ENCODE measurements at regions not wholly inside any gene's neighbourhood (a gene's known extent, or its start where the extent isn't known, plus 50 kb on each side); places are given as distances from the start of the nearest gene placed in this dataset.
"Not testable (repeated sequence)": the region's sequence is repeated elsewhere in the genome, so short reads cannot be mapped to it uniquely, and the experiment has no call there.

DNA sequence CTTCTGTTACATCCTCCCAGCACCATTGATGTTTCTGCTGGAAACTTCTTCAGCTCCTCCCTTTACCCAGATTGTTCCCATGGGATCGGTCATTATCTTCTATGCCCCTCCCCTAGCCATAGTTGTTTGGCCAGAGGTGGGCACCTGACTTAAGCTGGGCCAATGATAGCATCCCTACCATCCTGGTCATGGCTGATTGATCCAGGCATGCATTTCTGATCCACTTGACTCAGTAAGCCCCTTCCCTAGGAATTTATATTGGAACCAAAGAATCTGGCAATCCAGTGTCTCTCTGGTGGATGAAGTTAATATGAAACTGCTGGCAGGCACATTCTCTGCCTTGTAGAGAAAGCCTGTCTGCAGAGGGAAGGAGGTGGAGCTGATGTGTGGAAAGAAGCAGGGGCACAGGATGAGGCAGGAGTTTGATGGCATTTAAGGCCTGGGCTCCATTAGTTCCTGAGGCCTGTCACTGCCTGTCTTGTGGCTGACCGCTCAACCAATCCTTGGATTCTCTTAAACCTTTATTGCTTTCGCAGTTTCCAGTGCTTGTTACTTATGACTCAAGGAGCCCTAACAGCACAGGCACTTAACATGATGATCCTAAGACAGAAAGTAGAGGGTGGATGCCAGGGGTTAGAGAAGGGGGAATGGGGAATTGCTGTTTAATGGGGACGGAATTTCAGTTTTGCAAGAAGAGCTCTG lies 152.4 kb downstream of the ABCC12 start:
- DNase-seq, result no peak

DNA sequence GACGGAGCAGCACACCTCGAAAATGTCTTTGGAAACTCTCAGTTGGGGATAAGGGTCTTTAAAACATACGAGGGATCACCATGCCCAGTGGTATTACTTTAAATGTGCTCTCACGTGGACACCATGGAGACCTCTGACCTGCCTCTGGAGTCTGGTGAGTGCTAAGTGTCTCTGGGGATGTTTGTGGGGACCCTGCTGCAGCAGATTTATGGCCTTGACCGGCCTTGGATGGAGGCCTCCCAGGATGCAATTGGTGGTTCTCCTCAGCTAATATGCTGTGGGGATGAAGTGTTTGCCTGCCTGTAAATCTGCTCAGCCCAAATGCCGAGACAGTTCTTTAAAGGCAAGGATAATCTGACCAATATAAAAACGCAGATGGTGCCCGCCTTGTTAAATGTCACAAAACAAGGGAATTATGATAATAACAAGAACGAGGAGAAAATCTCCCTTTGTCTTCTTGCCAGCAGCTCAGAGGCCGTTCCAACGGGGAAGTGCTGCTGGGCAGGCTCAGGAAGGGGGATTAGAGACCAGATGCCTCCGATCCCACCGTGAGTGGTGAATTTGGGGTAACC lies 154.4 kb downstream of the ABCC12 start:
- DNase-seq, result no peak

DNA sequence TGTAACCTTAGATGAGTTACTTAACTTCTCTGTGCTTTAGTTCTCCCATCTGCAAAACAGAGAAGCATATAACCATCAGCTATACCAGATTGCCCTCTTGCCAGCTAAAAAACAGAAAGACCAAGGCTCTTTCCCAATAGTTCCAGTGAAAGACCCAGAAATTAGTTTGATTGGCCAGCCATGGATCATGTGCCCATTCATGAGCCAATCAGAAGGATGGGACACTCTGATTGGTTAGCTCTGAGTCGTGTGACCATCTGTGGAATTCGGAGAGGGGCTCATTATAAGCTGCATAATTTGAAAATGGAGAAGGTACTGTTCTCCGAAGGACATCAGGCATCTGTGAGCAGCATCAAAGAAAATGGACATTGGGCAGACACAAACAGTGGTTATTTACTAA lies 155.2 kb downstream of the ABCC12 start:
- DNase-seq, result no peak

DNA sequence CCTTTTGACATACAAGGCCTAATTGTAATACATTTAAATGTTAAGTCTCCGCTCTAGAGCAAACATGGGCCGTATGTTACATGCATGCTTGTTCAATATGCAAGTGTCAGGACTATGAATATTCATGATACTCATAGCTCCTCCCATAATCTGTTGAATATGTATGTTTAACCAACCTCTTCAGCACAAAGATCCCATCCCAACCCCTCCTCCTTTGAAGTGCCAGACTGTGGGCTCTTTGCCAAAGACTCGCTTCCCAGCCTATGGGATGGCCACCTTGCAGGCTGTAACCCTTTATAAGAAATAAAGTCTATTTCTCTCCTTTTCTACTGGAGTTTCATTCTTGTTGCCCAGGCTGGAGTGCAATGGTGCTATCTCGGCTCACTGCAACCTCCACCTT lies 156.2 kb downstream of the ABCC12 start:
- no peak for DNase-seq

DNA sequence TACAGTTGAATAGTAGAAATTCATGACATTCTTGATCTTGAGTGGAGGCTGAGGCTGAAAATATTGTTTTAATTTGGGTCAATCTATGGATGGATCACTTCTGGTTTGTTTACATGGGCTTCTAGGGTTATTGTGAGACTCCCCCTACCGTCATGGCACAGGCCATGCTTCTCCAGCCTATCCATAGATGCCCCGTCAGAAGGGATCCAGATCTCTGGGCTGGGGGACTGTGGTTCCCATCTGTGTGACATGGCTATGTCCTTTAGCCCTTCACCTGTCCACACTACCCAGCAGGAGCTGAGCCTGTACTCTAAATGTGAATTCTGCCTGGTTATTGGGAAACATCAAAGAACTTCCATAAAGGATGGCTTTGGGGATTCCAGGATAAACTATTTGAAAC lies 160.4 kb downstream of the ABCC12 start:
- DNase-seq, result no peak

DNA sequence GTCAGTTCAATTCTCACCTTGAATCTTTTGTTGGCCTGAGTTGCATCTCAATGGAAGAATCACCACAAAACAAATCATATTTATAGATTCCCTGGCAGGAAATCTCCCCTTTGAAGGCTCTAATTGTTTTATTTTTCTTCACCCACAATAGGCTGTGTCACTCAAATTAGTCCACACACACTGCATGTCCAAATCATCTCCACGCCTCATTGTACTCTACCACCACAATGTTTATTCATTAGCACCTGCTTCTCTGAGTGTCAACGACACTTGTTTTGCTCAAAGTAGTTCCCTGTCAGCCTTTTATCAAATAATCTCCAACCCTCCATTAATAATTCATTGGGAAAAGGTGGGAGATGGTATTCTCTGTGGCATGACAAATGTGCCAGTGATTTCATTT lies 164.3 kb downstream of the ABCC12 start:
- no peak for DNase-seq

DNA sequence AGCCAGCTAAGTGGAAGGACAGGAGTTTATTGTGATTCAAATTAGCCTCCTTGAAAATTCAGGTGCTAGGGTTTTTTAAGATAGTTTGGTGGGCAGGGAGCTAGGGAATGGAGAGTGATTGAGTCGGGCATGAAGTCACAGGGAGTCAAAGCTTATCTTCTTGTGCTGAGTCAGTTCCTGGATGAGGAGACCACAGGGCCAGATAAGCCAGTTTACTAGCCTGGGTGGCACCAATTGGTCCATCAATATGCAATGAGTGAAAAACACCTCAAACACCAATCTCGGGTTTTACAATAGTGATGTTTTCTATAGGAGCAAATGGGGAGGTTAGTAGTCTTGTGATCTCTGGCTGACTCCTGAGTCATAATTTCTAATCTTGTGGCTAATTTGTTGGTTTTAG lies 165.1 kb downstream of the ABCC12 start:
- no peak for DNase-seq

DNA sequence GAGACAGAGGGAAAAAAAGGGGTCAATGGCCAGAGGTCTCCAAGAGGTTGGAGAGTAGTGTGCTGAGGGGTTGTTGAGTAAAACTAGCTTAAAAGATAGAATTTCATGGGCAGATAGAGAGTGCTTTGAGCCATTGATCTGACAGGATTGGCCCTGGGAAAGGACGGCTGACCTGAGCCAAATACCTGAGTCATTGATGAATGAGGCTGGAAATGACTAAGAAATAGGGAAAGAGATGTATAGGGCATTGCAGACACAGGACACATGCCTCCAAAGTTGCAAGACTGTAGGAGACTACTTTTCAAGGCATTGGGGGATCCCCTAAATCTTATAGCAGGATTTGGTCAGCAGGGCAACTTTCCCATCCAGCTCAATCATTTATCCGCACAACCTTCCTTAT lies 168.7 kb downstream of the ABCC12 start:
- no peak for DNase-seq

DNA sequence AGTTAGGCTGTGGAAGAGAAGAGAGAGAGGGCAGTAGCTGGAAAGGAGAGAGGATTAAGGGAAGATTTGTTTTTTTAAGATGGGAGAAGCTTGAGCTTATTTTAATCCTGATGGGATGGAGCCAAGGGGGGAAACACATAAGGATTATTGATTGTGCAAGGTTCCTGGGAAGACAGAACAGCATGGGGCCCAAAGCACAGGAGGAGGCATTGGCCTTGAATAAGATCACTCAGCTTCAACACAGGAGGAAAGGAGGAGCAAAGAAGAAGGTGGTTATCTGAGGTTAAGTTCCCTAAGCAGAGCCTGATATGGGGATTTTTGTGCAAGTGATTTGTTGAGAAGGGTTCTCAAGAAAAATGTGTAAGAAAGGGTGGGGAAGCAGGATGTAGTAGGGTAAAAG lies 169.8 kb downstream of the ABCC12 start:
- DNase-seq, result no peak

DNA sequence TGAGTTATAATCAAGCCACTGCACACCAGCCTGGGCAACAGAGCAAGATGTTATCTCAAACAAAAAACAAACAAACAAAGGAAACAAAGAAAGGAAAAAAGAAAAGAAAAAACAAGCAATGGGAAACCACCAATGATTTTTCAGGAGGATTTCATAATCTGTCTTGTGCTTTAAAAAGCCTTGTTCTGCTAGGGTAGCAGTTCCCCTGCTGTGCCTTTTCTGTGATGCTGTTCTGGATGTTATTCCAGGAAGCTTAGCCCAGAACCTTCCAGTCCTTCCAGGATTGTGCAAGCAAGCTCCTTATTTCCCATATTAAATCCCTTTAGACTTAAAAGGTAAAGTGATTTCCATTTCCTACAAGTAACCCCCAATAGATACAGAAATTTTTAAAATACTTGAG lies 171.1 kb downstream of the ABCC12 start:
- no peak for DNase-seq

DNA sequence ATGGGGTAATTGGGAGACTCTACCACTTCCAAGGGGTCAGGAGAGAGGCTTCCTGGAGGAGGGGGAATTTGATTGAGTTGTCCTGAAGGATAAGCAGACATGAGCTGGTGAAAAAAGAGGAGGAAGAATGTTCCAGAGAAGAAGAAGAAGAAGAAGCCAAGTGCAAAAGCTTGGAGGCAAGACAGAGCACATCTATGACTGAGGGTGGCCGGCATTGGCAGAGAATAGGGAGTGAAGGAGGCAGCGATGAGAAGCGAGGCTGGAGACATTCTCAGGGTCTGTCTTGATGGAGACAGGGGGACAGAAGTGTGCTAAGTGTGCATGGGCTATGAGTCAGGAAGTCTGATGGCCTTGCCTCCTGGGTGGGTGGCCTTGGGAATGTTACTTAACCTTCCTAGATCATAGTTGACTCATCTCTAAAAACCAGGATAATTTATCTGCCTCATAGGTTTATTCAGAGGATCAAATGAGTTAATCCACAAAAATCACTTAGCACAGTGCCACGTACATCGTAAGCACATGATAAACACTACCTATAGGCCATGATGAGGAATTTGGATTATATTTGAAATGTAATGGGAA lies 171.7 kb downstream of the ABCC12 start:
- no peak for DNase-seq

DNA sequence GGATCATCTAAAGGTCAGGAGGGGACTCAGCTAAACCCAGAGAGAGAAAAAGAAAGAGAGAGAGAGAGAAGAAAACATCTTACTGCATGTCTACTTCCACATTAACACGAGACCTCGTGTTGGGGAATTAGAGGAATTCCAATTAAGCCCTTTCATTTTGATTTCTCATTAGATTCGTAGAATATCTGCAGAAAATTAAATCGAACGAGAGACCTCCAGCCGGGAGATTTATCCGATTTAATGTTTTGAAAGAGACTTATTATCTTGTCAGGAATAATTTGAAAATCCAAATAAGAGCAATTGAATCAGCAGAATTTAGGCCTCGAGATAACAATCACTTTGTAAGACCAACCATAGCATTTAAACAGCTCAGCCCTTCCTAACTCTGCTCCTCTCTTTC lies 175.6 kb downstream of the ABCC12 start:
- no peak for DNase-seq

DNA sequence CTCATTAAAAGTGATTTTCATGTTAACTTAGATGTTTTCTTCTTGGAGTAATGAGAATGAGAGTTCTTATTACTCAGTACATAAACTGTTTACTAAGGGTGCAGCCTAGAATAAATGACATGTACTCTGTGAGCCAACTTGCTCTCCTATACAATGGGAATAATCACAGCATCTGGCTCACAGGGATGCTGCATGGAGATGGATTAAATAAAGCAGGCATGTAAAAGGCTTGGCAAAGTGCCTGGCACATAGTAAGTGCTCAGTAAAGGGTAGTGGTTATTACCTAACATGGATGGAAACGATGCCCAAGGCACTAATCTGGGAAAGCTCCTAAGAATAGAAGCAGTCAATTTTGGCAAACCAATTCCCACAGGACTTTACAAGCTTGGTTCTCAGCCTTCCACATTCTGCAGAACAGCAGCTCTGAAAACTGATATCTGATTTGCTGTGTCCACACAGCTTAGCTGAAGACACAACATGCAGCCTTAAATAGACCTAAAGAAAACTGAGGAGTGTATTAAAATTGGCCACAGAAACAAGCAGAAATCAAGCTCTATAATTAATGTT lies 176.1 kb downstream of the ABCC12 start:
- DNase-seq, result no peak

DNA sequence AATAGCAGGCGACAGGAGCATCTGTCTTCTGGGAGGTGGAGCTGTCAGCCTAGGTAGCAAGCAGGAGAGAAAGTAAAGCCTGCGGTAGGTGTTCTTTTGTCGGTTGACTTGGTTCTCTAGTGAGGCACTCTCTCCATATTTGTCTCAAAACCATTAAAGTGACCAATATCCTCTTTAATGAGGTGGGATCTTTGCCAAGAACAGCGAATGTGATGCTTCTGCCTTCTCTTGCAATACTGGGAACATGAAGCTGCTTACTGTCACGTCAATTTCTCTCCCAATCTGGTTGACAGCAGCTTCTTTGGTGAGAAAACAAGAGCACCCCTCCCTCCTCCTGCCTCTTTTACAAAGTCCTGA lies 176.7 kb downstream of the ABCC12 start:
- DNase-seq, result no peak

DNA sequence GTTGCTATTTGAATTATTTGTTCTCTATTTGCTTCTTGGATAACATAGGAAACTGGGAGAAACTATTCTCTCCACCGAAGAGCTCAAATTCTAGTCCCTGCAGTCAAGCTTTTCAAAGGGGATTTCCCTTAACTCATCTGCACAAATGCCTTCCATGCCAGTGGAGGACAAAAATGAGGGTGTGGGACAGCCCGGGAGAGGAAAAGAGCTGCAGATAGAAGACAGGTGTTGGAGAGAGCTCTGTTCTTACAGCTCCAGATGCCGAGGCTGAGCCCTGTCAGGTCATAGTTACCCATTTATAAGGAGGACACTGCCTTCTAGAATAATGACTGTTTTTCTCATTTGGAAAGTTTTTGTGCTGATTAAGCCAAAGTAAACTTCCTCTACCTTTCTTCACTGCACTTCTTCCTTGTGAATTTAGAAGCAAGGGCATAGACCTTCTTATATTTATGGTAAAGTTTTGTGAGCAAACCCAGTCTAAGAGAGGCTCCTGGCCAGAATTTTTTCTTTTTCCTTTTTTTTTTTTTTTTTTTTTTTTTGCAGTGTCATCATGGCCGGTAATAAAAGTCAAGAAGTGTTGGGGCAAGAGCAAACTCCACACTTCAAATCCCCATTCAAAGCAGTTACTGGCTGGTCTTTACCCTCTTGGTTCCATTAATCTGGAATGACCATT lies 177.2 kb downstream of the ABCC12 start:
- DNase-seq, result no peak

DNA sequence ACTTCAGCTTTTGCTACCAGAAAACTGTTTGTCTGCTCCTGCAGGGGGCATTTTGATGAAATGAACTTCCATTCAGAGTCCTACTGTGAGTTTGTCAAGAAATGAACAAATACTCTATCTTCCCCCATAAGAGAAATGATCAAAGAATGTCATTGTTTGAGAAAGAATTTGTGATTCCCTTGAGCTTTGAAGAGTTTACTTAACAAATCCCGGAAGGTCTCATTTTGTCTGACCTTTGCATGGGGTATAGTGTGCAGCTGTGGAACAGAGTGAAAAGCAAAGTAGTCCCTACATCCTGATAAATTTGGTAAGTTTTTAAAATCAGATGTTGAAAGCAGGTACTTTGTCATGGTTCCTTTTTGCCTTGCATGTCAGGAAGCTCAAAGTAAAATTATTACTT lies 178.0 kb downstream of the ABCC12 start:
- DNase-seq, result no peak

DNA sequence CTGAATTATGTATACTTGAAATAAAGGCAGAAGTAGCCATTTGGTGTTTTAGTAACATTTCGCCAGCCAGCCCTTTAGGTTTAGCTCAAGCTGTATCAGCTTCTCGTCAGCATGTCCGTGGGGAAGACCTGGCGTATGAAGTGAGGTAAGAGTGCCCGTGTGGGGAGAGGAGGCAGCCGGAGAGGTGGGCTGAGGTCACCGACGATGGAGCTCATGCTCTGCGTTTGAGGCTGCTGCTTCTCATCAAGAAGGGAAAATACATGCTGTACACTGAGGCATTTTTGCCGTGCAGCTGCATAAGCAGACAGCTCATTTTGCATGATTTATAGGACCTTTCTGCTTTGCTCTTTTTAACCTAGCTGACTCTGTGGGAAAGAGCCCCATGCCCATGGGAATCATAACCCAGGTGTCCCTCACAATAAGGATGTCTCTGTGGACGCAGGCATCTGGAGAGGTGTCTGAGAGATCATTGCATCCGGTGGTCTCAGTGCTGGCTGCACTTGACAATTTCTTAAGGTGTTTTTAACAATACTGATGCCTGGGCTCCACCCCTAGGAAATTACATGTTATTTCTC lies 179.1 kb downstream of the ABCC12 start:
- DNase-seq, result no peak

DNA sequence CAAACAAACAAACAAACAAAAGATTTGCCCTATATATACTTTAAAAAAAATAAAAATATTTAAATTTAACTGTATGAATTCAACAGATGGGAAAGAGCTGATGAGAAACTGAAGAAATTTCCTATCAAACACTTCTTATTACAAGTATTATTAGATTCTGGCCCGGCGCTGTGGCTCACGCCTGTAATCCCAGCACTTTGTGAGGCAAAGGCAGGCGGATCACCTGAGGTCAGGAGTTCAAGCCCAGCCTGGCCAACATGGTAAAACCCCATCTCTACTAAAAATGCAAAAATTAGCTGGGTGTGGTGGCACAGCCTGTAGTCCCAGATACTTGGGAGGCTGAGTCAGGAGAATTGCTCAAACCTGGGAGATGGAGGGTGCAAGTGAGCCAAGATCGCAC lies 180.8 kb downstream of the ABCC12 start:
- DNase-seq, result not testable (repeated sequence)

DNA sequence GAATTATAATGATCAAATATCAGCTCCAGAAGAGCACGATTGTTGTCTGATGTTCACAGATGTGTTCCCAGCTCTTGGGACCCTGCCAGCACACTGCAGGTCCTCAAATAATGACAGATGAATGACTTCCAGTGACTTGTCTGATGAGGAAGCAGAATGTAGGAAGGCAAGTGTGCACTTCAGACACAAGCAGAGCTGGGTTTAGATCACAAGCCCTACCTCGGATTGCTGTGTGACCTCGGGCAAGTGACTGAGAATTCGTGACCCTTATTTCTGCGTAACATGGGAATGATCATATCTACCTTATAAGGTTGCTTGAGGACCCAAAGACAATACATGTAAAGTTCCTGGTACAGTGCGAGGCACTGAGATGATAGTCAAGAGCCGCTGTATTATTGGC lies 182.2 kb downstream of the ABCC12 start:
- no peak for DNase-seq

DNA sequence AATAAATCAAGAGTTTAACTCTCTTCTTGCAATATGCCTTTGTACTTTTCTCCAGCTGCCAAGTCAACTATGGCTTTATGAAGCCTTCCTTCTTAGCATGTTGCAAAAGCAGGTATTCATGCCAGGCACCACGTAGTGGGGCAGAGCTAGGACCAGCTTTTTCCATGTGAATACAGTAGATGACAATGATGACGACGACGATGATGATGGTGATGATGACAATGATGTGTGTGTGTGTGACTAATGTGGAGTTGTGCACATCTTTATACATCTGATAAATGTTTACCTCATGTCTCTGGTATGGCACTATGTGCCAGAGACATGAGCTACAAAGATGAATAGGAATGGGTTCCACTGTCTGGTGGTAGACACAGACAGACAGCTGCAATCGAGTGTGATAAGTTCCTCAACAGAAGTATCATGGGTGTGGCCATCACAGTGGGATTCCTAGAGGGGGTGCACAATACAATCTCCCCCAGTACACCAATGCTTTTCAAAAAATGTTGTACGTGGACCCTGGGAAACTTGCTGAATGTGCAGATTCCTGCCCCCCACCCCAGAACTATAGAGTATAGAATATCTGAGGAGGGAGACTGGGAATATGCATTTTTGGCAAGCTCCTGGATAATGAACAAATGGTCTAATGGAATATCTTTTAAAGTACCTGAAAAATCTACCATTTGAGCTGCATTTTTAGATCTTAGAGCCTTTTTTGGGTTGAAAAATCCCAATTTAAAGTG lies 183.4 kb downstream of the ABCC12 start:
- DNase-seq, result no peak

DNA sequence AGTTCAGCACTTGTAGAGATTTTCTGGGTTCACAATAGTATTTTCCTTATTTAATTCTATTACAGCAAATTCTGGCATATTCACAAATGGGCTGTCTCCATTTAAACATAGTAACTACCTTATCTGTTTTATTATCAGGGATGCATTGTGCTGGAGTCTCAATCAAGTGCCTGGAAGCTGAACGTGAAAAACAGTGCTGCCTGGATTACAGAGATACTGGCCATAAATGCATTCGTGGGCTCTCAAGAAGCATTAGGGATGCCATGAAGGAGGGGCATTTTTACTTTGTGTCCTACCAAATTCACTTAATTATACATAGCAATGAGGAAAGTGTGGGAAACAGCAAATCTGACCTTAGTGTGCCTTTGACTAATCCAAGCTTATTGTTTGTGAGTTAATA lies 184.6 kb downstream of the ABCC12 start:
- no peak for DNase-seq

DNA sequence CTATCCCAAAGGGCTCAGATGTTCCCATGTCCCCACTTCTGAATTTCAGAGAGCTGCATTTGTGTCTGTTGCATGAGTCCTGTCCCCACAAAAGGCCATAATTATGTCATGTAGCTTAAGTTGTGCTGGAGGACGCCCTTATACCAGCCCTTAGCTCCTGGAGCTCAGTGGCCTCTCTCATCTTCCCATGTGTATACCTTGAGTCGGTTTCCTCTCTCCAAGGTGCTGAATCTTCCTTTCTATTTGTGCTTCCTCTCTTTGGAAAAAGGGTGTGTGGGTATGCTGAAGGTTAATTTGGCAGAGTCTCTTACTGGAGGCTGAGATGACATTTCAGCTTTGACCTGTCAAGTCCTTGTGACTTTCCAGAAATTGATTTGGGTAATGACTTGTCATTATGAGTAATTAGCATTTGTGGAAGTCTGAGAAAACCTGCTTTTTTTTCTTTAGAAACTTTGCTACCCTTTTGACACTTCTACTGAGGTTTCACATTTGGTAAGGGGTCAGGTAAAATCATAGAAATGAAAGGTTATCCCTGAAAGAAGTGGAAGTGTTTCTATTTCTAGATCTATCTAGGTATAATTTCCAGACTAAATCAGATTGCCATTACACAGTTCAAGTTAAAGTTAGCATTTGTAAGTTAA lies 185.4 kb downstream of the ABCC12 start:
- no peak for DNase-seq
